DOHH2 (cell line): ENCODE measurements at regions not wholly inside any gene's neighbourhood (a gene's known extent, or its start where the extent isn't known, plus 50 kb on each side); places are given as distances from the start of the nearest gene placed in this dataset.

Source experiments
- H3F3A ChIP-seq: fragments of 200-600 bp; sonication (generic), shearing (Covaris generic); 2 replicates; pipeline ENCODE4 v1.6.0; 2016; ENCODE audit warnings: antibody characterized with exemption, mild to moderate bottlenecking; ENCODE audit not compliant: control insufficient read depth, insufficient read depth
- H3K27ac ChIP-seq: fragments of 200-600 bp; sonication (generic); 2 replicates; pipeline ENCODE4 v1.5.1; 2014; ENCODE audit warnings: low read depth, mild to moderate bottlenecking, low read length, moderate library complexity
- H3K27me3 ChIP-seq: fragments of 200-600 bp; sonication (generic); 2 replicates; pipeline ENCODE4 v1.6.1; 2014; ENCODE audit warnings: mild to moderate bottlenecking, low read length, mixed read lengths; ENCODE audit not compliant: control insufficient read depth
- H3K36me3 ChIP-seq: fragments of 200-600 bp; sonication (generic); 2 replicates; pipeline ENCODE4 v1.6.1; 2014; ENCODE audit warnings: mild to moderate bottlenecking, low read length, moderate library complexity, mixed read lengths; ENCODE audit not compliant: control insufficient read depth
- H3K4me1 ChIP-seq: fragments of 200-600 bp; sonication (generic); 2 replicates; pipeline ENCODE4 v1.6.1; 2014; ENCODE audit warnings: mild to moderate bottlenecking, low read length, mixed read lengths; ENCODE audit not compliant: control insufficient read depth
- H3K4me2 ChIP-seq: fragments of 200-600 bp; sonication (generic); 2 replicates; pipeline ENCODE4 v1.6.0; 2014; ENCODE audit warnings: mild to moderate bottlenecking, low read length, moderate library complexity
- H3K4me3 ChIP-seq: fragments of 200-600 bp; sonication (generic); 2 replicates; pipeline ENCODE4 v1.5.1; 2014; ENCODE audit warnings: mild to moderate bottlenecking, low read length, mixed read lengths
- H3K79me2 ChIP-seq: fragments of 200-600 bp; sonication (generic); 2 replicates; pipeline ENCODE4 v1.6.1; 2014; ENCODE audit warnings: mild to moderate bottlenecking, low read length, mixed read lengths; ENCODE audit not compliant: control insufficient read depth
- H3K9me2 ChIP-seq: fragments of 200-600 bp; sonication (generic); replicated peaks from 2 replicates; pipeline ENCODE4 v1.6.1; 2014; ENCODE audit warnings: mild to moderate bottlenecking, low read length, mixed read lengths; ENCODE audit not compliant: control insufficient read depth
- H3K9me3 ChIP-seq: fragments of 200-600 bp; sonication (generic); 2 replicates; pipeline ENCODE4 v1.6.1; 2014; ENCODE audit warnings: antibody characterized with exemption, low read length, mixed read lengths; ENCODE audit not compliant: control insufficient read depth, insufficient read depth
- H4K20me1 ChIP-seq: fragments of 200-600 bp; sonication (generic); 2 replicates; pipeline ENCODE4 v1.6.0; 2014; ENCODE audit warnings: low read depth, mild to moderate bottlenecking, antibody characterized with exemption, low read length, moderate library complexity; ENCODE audit not compliant: control insufficient read depth, insufficient read depth
- CTCF ChIP-seq: fragments of 200-600 bp; sonication (generic); IDR thresholded peaks from one replicate; pipeline ENCODE4 v1.5.1; 2014; ENCODE audit warnings: antibody characterized with exemption, mild to moderate bottlenecking, low read depth, low read length; ENCODE audit not compliant: poor library complexity, severe bottlenecking
- EZH2phosphoT487 ChIP-seq: fragments of 200-600 bp; sonication (generic); IDR thresholded peaks from 2 replicates; pipeline ENCODE4 v1.6.1; 2017; ENCODE audit warnings: borderline replicate concordance, mild to moderate bottlenecking, antibody characterized with exemption, low read length, moderate library complexity, mixed read lengths

- no peaks in the 10 kb centered on the region for H3F3A ChIP-seq
- H3K4me3 ChIP-seq: no peak overlapping the region
- no peaks in the 10 kb centered on the region for H3K9me3 ChIP-seq
- no peak overlapping the region for H3K27ac ChIP-seq
- TF ChIP-seq CTCF (no peak), EZH2phosphoT487 (no peak)
- peaks cover 13% of the 10 kb centered on the region for H3K27me3 ChIP-seq
- H4K20me1 ChIP-seq: no peaks in the 10 kb centered on the region
- no peak overlapping the region for H3K4me2 ChIP-seq
- H3K36me3 ChIP-seq: no peaks in the 10 kb centered on the region
- H3K9me2 ChIP-seq: no peaks in the 10 kb centered on the region
- H3K4me1 ChIP-seq: no peaks in the 10 kb centered on the region
- no peaks in the 10 kb centered on the region for H3K79me2 ChIP-seq
Measured at GRCh38 chr2:198311020-198311419, 506.6 kb downstream of the PLCL1 start.

- no peaks in the 10 kb centered on the region for H3K4me1 ChIP-seq
- H3K27ac ChIP-seq: no peak overlapping the region
- no peaks in the 10 kb centered on the region for H3K36me3 ChIP-seq
- no peak overlapping the region for H3K4me2 ChIP-seq
- no peaks in the 10 kb centered on the region for H3K9me3 ChIP-seq
- TF ChIP-seq EZH2phosphoT487: no peak
- TF ChIP-seq CTCF: peak; percentile 79
- H3K9me2 ChIP-seq: no peaks in the 10 kb centered on the region
- no peaks in the 10 kb centered on the region for H3F3A ChIP-seq
- H3K27me3 ChIP-seq: peaks cover 11% of the 10 kb centered on the region
- H3K79me2 ChIP-seq: no peaks in the 10 kb centered on the region
- H3K4me3 ChIP-seq: no peak overlapping the region
- no peaks in the 10 kb centered on the region for H4K20me1 ChIP-seq
Measured at GRCh38 chr2:198309673-198310280, 505.4 kb downstream of the PLCL1 start.

- Histone ChIP-seq H3K4me1 (no peaks in the 10 kb centered on the region), H3F3A (no peaks in the 10 kb centered on the region), H3K27me3 (peaks cover 9% of the 10 kb centered on the region), H3K79me2 (no peaks in the 10 kb centered on the region), H3K9me3 (no peaks in the 10 kb centered on the region), H3K4me2 (no peak overlapping the region), H3K36me3 (no peaks in the 10 kb centered on the region), H3K27ac (no peak overlapping the region), H3K9me2 (no peaks in the 10 kb centered on the region), H3K4me3 (no peak overlapping the region), H4K20me1 (no peaks in the 10 kb centered on the region)
- TF ChIP-seq EZH2phosphoT487 (no peak), CTCF (no peak)
Measured at GRCh38 chr2:198309081-198309480, 504.7 kb downstream of the PLCL1 start.

GRCh38 chr2:198308368-198308767 is 504.0 kb downstream of the PLCL1 start:
- Histone ChIP-seq H3K27me3 (peaks cover 6% of the 10 kb centered on the region), H3K79me2 (no peaks in the 10 kb centered on the region), H3K36me3 (no peaks in the 10 kb centered on the region), H4K20me1 (no peaks in the 10 kb centered on the region), H3K9me3 (no peaks in the 10 kb centered on the region), H3K4me2 (no peak overlapping the region), H3K27ac (no peak overlapping the region), H3K9me2 (no peaks in the 10 kb centered on the region), H3K4me3 (no peak overlapping the region), H3K4me1 (no peaks in the 10 kb centered on the region), H3F3A (no peaks in the 10 kb centered on the region)
- no peak for TF ChIP-seq EZH2phosphoT487
- no peak for TF ChIP-seq CTCF
